ENCODE measurements at regions not wholly inside any gene's neighbourhood (a gene's known extent, or its start where the extent isn't known, plus 50 kb on each side); places are given as distances from the start of the nearest gene placed in this dataset.

GRCh38 chr20:59376109-59376841, 75.9 kb downstream of the EDN3 start:
- Mint-ChIP-seq H3K27me3 (peaks cover 22% of the 10 kb centered on the region), H3K4me1 (no peaks in the 10 kb centered on the region), H3K9me3 (no peaks in the 10 kb centered on the region), H3K27ac (no peak overlapping the region), H3K36me3 (ENCODE audit: low read depth) (no peaks in the 10 kb centered on the region), H3K4me3 (no peak overlapping the region)
- ChIA-PET POLR2A (no interaction called here), CTCF (no interaction called here)
- DNase-seq, result no peak

- Mint-ChIP-seq H3K36me3 (ENCODE audit: low read depth) (no peaks in the 10 kb centered on the region), H3K4me1 (no peaks in the 10 kb centered on the region), H3K9me3 (no peaks in the 10 kb centered on the region), H3K27ac (no peak overlapping the region), H3K27me3 (peaks cover 20% of the 10 kb centered on the region), H3K4me3 (no peak overlapping the region)
- POLR2A ChIA-PET, result no interaction called here
- CTCF ChIA-PET, result no interaction called here
- DNase-seq, result no peak
Observed at GRCh38 chr20:59376998-59377397, 76.6 kb downstream of the EDN3 start.

GRCh38 chr20:59377842-59378241, 77.4 kb downstream of the EDN3 start:
- no peaks in the 10 kb centered on the region for H3K9me3 Mint-ChIP-seq
- no peak overlapping the region for H3K4me3 Mint-ChIP-seq
- peaks cover 15% of the 10 kb centered on the region for H3K27me3 Mint-ChIP-seq
- no peak for DNase-seq
- H3K27ac Mint-ChIP-seq, result no peak overlapping the region
- CTCF ChIA-PET, result no interaction called here
- no peaks in the 10 kb centered on the region for H3K36me3 Mint-ChIP-seq (ENCODE audit: low read depth)
- POLR2A ChIA-PET, result no interaction called here
- no peaks in the 10 kb centered on the region for H3K4me1 Mint-ChIP-seq

GRCh38 chr20:59378396-59378795, 78.0 kb downstream of the EDN3 start:
- Mint-ChIP-seq H3K4me3 (no peak overlapping the region), H3K36me3 (ENCODE audit: low read depth) (no peaks in the 10 kb centered on the region), H3K4me1 (no peaks in the 10 kb centered on the region), H3K27me3 (peaks cover 10% of the 10 kb centered on the region), H3K27ac (no peak overlapping the region), H3K9me3 (no peaks in the 10 kb centered on the region)
- ChIA-PET CTCF (no interaction called here), POLR2A (no interaction called here)
- no peak for DNase-seq

- H3K4me1 Mint-ChIP-seq, result no peaks in the 10 kb centered on the region
- POLR2A ChIA-PET, result no interaction called here
- CTCF ChIA-PET, result no interaction called here
- DNase-seq, result no peak
- H3K9me3 Mint-ChIP-seq, result no peaks in the 10 kb centered on the region
- H3K27me3 Mint-ChIP-seq, result peaks cover 6% of the 10 kb centered on the region
- H3K4me3 Mint-ChIP-seq, result no peak overlapping the region
- H3K27ac Mint-ChIP-seq, result no peak overlapping the region
- H3K36me3 Mint-ChIP-seq (ENCODE audit: low read depth), result no peaks in the 10 kb centered on the region
Observed at GRCh38 chr20:59378966-59379365, 78.6 kb downstream of the EDN3 start.

- H3K4me3 Mint-ChIP-seq, result no peak overlapping the region
- no peak overlapping the region for H3K27ac Mint-ChIP-seq
- no peaks in the 10 kb centered on the region for H3K36me3 Mint-ChIP-seq (ENCODE audit: low read depth)
- CTCF ChIA-PET, result no interaction called here
- POLR2A ChIA-PET, result no interaction called here
- peaks cover 3% of the 10 kb centered on the region for H3K27me3 Mint-ChIP-seq
- no peaks in the 10 kb centered on the region for H3K9me3 Mint-ChIP-seq
- no peak for DNase-seq
- no peaks in the 10 kb centered on the region for H3K4me1 Mint-ChIP-seq
Observed at GRCh38 chr20:59381689-59382088, 81.3 kb downstream of the EDN3 start.

GRCh38 chr20:59382157-59382725, 81.8 kb downstream of the EDN3 start:
- Mint-ChIP-seq H3K9me3 (no peaks in the 10 kb centered on the region), H3K4me3 (no peak overlapping the region), H3K27me3 (peaks cover 2% of the 10 kb centered on the region), H3K36me3 (ENCODE audit: low read depth) (no peaks in the 10 kb centered on the region), H3K27ac (no peak overlapping the region), H3K4me1 (no peaks in the 10 kb centered on the region)
- ChIA-PET POLR2A (no interaction called here), CTCF (no interaction called here)
- no peak for DNase-seq

GRCh38 chr20:59382907-59383306, 82.5 kb downstream of the EDN3 start:
- Mint-ChIP-seq H3K4me3 (no peak overlapping the region), H3K36me3 (ENCODE audit: low read depth) (no peaks in the 10 kb centered on the region), H3K9me3 (no peaks in the 10 kb centered on the region), H3K27me3 (peaks cover 2% of the 10 kb centered on the region), H3K27ac (no peak overlapping the region), H3K4me1 (no peaks in the 10 kb centered on the region)
- no peak for DNase-seq
- CTCF ChIA-PET, result no interaction called here
- POLR2A ChIA-PET, result no interaction called here

GRCh38 chr20:59385038-59385437, 84.6 kb downstream of the EDN3 start:
- H3K27ac Mint-ChIP-seq, result no peak overlapping the region
- ChIA-PET POLR2A (no interaction called here), CTCF (interaction anchor here (1.6 kb wide), 1 partner anchor 20 kb away, joined by 6 read pairs; no protein-coding TSS in a partner anchor)
- no peaks in the 10 kb centered on the region for H3K4me1 Mint-ChIP-seq
- no peak overlapping the region for H3K4me3 Mint-ChIP-seq
- H3K27me3 Mint-ChIP-seq, result no peaks in the 10 kb centered on the region
- H3K9me3 Mint-ChIP-seq, result no peaks in the 10 kb centered on the region
- no peak for DNase-seq
- no peaks in the 10 kb centered on the region for H3K36me3 Mint-ChIP-seq (ENCODE audit: low read depth)

GRCh38 chr20:59385480-59385879, 85.1 kb downstream of the EDN3 start:
- Mint-ChIP-seq H3K27ac (no peak overlapping the region), H3K9me3 (no peaks in the 10 kb centered on the region), H3K4me1 (no peaks in the 10 kb centered on the region), H3K36me3 (ENCODE audit: low read depth) (no peaks in the 10 kb centered on the region), H3K4me3 (no peak overlapping the region), H3K27me3 (no peaks in the 10 kb centered on the region)
- ChIA-PET CTCF (interaction anchor here (1.6 kb wide), 1 partner anchor 19 kb away, joined by 6 read pairs; no protein-coding TSS in a partner anchor), POLR2A (no interaction called here)
- DNase-seq, result no peak

GRCh38 chr20:59386809-59387208, 86.4 kb downstream of the EDN3 start:
- Mint-ChIP-seq H3K27ac (no peak overlapping the region), H3K9me3 (no peaks in the 10 kb centered on the region), H3K36me3 (ENCODE audit: low read depth) (no peaks in the 10 kb centered on the region), H3K27me3 (no peaks in the 10 kb centered on the region), H3K4me3 (no peak overlapping the region), H3K4me1 (no peaks in the 10 kb centered on the region)
- CTCF ChIA-PET, result interaction anchor here (1.6 kb wide), 1 partner anchor 18 kb away, joined by 6 read pairs; no protein-coding TSS in a partner anchor
- no peak for DNase-seq
- POLR2A ChIA-PET, result no interaction called here

GRCh38 chr20:59387891-59388290, 87.5 kb downstream of the EDN3 start:
- ChIA-PET POLR2A (no interaction called here), CTCF (no interaction called here)
- no peak for DNase-seq
- Mint-ChIP-seq H3K4me3 (no peak overlapping the region), H3K9me3 (no peaks in the 10 kb centered on the region), H3K27ac (no peak overlapping the region), H3K4me1 (no peaks in the 10 kb centered on the region), H3K27me3 (no peaks in the 10 kb centered on the region), H3K36me3 (ENCODE audit: low read depth) (no peaks in the 10 kb centered on the region)

- no peak overlapping the region for H3K4me3 Mint-ChIP-seq
- DNase-seq, result no peak
- no peaks in the 10 kb centered on the region for H3K9me3 Mint-ChIP-seq
- H3K27ac Mint-ChIP-seq, result no peak overlapping the region
- H3K4me1 Mint-ChIP-seq, result no peaks in the 10 kb centered on the region
- ChIA-PET POLR2A (no interaction called here), CTCF (no interaction called here)
- no peaks in the 10 kb centered on the region for H3K36me3 Mint-ChIP-seq (ENCODE audit: low read depth)
- H3K27me3 Mint-ChIP-seq, result peaks cover 4% of the 10 kb centered on the region
Observed at GRCh38 chr20:59388402-59388801, 88.0 kb downstream of the EDN3 start.

GRCh38 chr20:59390437-59390836, 90.0 kb downstream of the EDN3 start:
- no peaks in the 10 kb centered on the region for H3K4me1 Mint-ChIP-seq
- no peak overlapping the region for H3K4me3 Mint-ChIP-seq
- POLR2A ChIA-PET, result no interaction called here
- no peaks in the 10 kb centered on the region for H3K36me3 Mint-ChIP-seq (ENCODE audit: low read depth)
- peaks cover 10% of the 10 kb centered on the region for H3K27me3 Mint-ChIP-seq
- CTCF ChIA-PET, result no interaction called here
- no peak for DNase-seq
- no peaks in the 10 kb centered on the region for H3K9me3 Mint-ChIP-seq
- no peak overlapping the region for H3K27ac Mint-ChIP-seq
